ENCODE measurements at regions not wholly inside any gene's neighbourhood (a gene's known extent, or its start where the extent isn't known, plus 50 kb on each side); places are given as distances from the start of the nearest gene placed in this dataset.

DNA sequence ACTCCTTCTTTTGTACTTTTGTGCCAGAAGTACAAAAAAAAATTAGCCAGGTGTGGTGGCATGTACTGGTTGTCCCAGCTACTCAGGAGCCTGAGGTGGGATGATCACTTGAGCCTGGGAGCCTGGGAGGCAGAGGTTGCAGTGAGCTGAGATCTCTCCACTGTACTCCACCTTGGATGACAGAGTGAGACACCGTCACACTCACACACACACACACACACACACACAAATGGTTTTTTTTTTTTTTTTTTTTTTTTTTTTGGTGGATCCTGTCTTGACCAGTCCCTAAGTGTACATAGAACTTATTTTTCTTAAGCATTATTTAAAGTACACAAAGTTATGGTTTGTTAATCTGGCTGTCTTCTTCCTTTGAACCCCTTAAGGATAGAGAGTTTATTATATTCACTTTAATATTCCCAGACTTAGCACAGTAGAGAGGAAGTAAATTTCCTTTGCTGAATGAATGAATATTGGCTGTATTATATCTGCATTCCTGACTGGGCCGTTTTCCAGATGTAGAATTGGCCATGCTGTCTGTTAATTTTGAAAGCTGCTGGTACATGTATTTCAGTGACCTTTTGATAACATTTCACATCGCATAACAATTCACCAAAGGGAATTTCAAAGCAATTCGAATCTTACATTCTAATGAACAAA is 429.0 kb upstream of the ZNF608 start:
- POLR2A ChIA-PET: interaction anchor here (0.5 kb wide), 1 partner anchor 34 kb away, joined by 3 read pairs; no protein-coding TSS in a partner anchor
- Mint-ChIP-seq H3K27ac (ENCODE audit: unreplicated experiment) (no peak overlapping the region), H3K4me3 (ENCODE audit: unreplicated experiment) (no peak overlapping the region), H3K27me3 (ENCODE audit: insufficient read depth, unreplicated experiment) (no peaks in the 10 kb centered on the region), H3K4me1 (ENCODE audit: low read depth, unreplicated experiment) (peaks cover 7% of the 10 kb centered on the region), H3K9me3 (ENCODE audit: unreplicated experiment) (peaks cover 10% of the 10 kb centered on the region), H3K36me3 (ENCODE audit: insufficient read depth, unreplicated experiment) (no peaks in the 10 kb centered on the region)
- Histone ChIP-seq H3K27me3 (replicated peaks; ENCODE audit: control insufficient read depth, insufficient read depth, low read length) (no peaks in the 10 kb centered on the region), H3K4me3 (ENCODE audit: low read depth, low read length) (no peak overlapping the region), H3K4me1 (peaks cover 10% of the 10 kb centered on the region), H3K36me3 (ENCODE audit: control insufficient read depth, insufficient read depth, low read length) (no peaks in the 10 kb centered on the region), H3K9me3 (no peaks in the 10 kb centered on the region)
- no TSS peak for BruUV-seq (replicated peaks)
- DNase-seq: no peak
- intact Hi-C loops (cut with micrococcal nuclease; ENCODE audit: unreplicated experiment): loop anchor here (1.0 kb wide), 1 partner anchor 148 kb away; no protein-coding TSS in a partner anchor
- TF ChIP-seq, protein P1, sequence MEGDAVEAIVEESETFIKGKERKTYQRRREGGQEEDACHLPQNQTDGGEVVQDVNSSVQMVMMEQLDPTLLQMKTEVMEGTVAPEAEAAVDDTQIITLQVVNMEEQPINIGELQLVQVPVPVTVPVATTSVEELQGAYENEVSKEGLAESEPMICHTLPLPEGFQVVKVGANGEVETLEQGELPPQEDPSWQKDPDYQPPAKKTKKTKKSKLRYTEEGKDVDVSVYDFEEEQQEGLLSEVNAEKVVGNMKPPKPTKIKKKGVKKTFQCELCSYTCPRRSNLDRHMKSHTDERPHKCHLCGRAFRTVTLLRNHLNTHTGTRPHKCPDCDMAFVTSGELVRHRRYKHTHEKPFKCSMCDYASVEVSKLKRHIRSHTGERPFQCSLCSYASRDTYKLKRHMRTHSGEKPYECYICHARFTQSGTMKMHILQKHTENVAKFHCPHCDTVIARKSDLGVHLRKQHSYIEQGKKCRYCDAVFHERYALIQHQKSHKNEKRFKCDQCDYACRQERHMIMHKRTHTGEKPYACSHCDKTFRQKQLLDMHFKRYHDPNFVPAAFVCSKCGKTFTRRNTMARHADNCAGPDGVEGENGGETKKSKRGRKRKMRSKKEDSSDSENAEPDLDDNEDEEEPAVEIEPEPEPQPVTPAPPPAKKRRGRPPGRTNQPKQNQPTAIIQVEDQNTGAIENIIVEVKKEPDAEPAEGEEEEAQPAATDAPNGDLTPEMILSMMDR (IDR thresholded peaks at IDR 0.05; ENCODE audit: insufficient read depth in 1 of 2, low read depth in 1 of 2, low read length in 1 of 2, severe bottlenecking in 1 of 2, unreplicated experiment in 1 of 2): no peak
- CTCF ChIA-PET: no interaction called here

DNA sequence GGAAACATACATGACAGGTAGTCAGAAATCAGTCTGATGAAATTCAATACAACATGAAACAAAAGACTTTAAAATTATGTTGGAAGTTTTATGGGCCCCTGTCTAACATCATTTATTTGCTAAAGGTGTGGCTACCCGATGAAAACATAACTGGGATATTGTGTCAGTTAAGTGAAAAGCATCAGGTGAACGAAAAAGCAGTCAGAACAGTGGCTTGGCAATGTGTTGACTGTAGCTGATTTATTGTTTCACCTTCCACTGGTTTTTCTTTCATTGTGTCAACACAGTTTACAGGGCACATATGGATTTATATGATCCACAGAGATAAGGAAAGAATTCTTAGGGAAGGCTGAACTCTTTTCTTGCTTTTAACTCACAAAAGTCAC is 429.6 kb upstream of the ZNF608 start:
- H3K36me3 ChIP-seq (ENCODE audit: control insufficient read depth, insufficient read depth, low read length): no peaks in the 10 kb centered on the region
- intact Hi-C loops (cut with micrococcal nuclease; ENCODE audit: unreplicated experiment): loop anchor here (1.0 kb wide), 1 partner anchor 149 kb away; no protein-coding TSS in a partner anchor
- CTCF ChIA-PET: no interaction called here
- H3K4me1 Mint-ChIP-seq (ENCODE audit: low read depth, unreplicated experiment): peaks cover 7% of the 10 kb centered on the region
- DNase-seq: peak in 1 of 2 experiments; percentile 22
- H3K9me3 ChIP-seq: no peaks in the 10 kb centered on the region
- peak overlapping the region; percentile 62 for H3K27ac Mint-ChIP-seq (ENCODE audit: unreplicated experiment)
- H3K4me1 ChIP-seq: peaks cover 10% of the 10 kb centered on the region
- H3K36me3 Mint-ChIP-seq (ENCODE audit: insufficient read depth, unreplicated experiment): no peaks in the 10 kb centered on the region
- no peak overlapping the region for H3K4me3 Mint-ChIP-seq (ENCODE audit: unreplicated experiment)
- POLR2A ChIA-PET: no interaction called here
- BruUV-seq (replicated peaks): no TSS peak
- H3K4me3 ChIP-seq (ENCODE audit: low read depth, low read length): no peak overlapping the region
- no peaks in the 10 kb centered on the region for H3K27me3 Mint-ChIP-seq (ENCODE audit: insufficient read depth, unreplicated experiment)
- H3K27me3 ChIP-seq (replicated peaks; ENCODE audit: control insufficient read depth, insufficient read depth, low read length): no peaks in the 10 kb centered on the region
- TF ChIP-seq, protein P1 (IDR thresholded peaks at IDR 0.05; ENCODE audit: insufficient read depth in 1 of 2, low read depth in 1 of 2, low read length in 1 of 2, severe bottlenecking in 1 of 2, unreplicated experiment in 1 of 2): no peak
- peaks cover 10% of the 10 kb centered on the region for H3K9me3 Mint-ChIP-seq (ENCODE audit: unreplicated experiment)

DNA sequence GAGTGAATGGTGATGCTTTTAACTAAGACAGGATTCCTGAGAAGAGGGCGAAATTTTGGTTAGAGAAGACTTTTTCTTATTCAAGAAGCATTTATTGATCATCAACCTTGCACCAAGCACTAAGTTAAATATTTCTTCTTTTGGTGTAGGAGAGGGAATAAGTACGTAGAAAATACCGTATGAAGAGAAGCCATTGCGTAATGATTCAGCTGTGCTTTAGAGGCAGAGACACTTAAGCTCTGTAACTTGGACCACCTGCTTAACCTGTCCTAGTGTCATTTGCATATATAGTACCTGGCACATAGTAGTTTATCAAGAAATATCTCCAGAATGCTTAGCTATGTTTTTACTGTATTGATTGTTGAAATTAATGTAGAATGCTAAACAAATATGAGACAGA is 430.9 kb upstream of the ZNF608 start:
- Histone ChIP-seq H3K9me3 (no peaks in the 10 kb centered on the region), H3K4me3 (ENCODE audit: low read depth, low read length) (no peak overlapping the region), H3K36me3 (ENCODE audit: control insufficient read depth, insufficient read depth, low read length) (no peaks in the 10 kb centered on the region), H3K27me3 (replicated peaks; ENCODE audit: control insufficient read depth, insufficient read depth, low read length) (no peaks in the 10 kb centered on the region), H3K4me1 (peaks cover 10% of the 10 kb centered on the region)
- H3K36me3 Mint-ChIP-seq (ENCODE audit: insufficient read depth, unreplicated experiment): no peaks in the 10 kb centered on the region
- intact Hi-C loops (cut with micrococcal nuclease; ENCODE audit: unreplicated experiment): no loop called here
- TF ChIP-seq, protein P1 (IDR thresholded peaks at IDR 0.05; ENCODE audit: insufficient read depth in 1 of 2, low read depth in 1 of 2, low read length in 1 of 2, severe bottlenecking in 1 of 2, unreplicated experiment in 1 of 2): no peak
- no peak for DNase-seq
- H3K27ac Mint-ChIP-seq (ENCODE audit: unreplicated experiment): no peak overlapping the region
- no TSS peak for BruUV-seq (replicated peaks)
- H3K27me3 Mint-ChIP-seq (ENCODE audit: insufficient read depth, unreplicated experiment): no peaks in the 10 kb centered on the region
- H3K4me1 Mint-ChIP-seq (ENCODE audit: low read depth, unreplicated experiment): peaks cover 7% of the 10 kb centered on the region
- no peak overlapping the region for H3K4me3 Mint-ChIP-seq (ENCODE audit: unreplicated experiment)
- POLR2A ChIA-PET: no interaction called here
- peaks cover 10% of the 10 kb centered on the region for H3K9me3 Mint-ChIP-seq (ENCODE audit: unreplicated experiment)
- CTCF ChIA-PET: no interaction called here
